Smooth muscle cell (in vitro differentiated cells): ENCODE measurements at regions not wholly inside any gene's neighbourhood (a gene's known extent, or its start where the extent isn't known, plus 50 kb on each side); places are given as distances from the start of the nearest gene placed in this dataset.

Experiments used
- DNase-seq: peaks from one replicate; lab custom pipeline; 2025; ENCODE audit not compliant: unreplicated experiment; lab: John Stamatoyannopoulos, UW
- H2AFZ ChIP-seq: fragments of 200-600 bp; sonication (generic); 2 replicates; pipeline ENCODE4 v1.6.0; 2016; ENCODE audit warnings: antibody characterized with exemption, low read depth, mild to moderate bottlenecking
- H3F3A ChIP-seq: fragments of 200-600 bp; sonication (generic); 2 replicates; pipeline ENCODE4 v1.6.0; 2017; ENCODE audit warnings: antibody characterized with exemption, low read depth
- H3K27ac ChIP-seq: fragments of 200-600 bp; sonication (generic); 2 replicates; pipeline ENCODE4 v1.5.1; 2016; ENCODE audit warnings: low read depth, mild to moderate bottlenecking
- H3K27me3 ChIP-seq: fragments of 200-600 bp; sonication (generic); 2 replicates; pipeline ENCODE4 v1.6.1; 2016; ENCODE audit warnings: low read depth, mild to moderate bottlenecking
- H3K36me3 ChIP-seq: fragments of 200-600 bp; sonication (generic); 2 replicates; pipeline ENCODE4 v1.5.1; 2016; ENCODE audit warnings: low read depth
- H3K4me1 ChIP-seq: fragments of 200-600 bp; sonication (generic); 2 replicates; pipeline ENCODE4 v1.5.1; 2016; ENCODE audit warnings: low read depth
- H3K4me2 ChIP-seq: fragments of 200-600 bp; sonication (generic); 2 replicates; pipeline ENCODE4 v1.6.0; 2016; ENCODE audit warnings: mild to moderate bottlenecking
- H3K4me3 ChIP-seq: fragments of 200-600 bp; sonication (generic); 2 replicates; pipeline ENCODE4 v1.5.1; 2016; ENCODE audit warnings: mild to moderate bottlenecking
- H3K79me2 ChIP-seq: fragments of 200-600 bp; sonication (generic); 2 replicates; pipeline ENCODE4 v1.6.0; 2016; ENCODE audit warnings: low read depth, mild to moderate bottlenecking
- H3K9ac ChIP-seq: fragments of 200-600 bp; sonication (generic); 2 replicates; pipeline ENCODE4 v1.6.0; 2016; ENCODE audit warnings: low read depth
- H3K9me3 ChIP-seq: fragments of 200-600 bp; sonication (generic); replicated peaks from 2 replicates; pipeline ENCODE4 v1.5.1; 2016; ENCODE audit warnings: low read depth
- H4K20me1 ChIP-seq: fragments of 200-600 bp; sonication (generic); 2 replicates; pipeline ENCODE4 v1.6.0; 2016; ENCODE audit warnings: low read depth
- WGBS: methylation state at CpG from one replicate; pipeline ENCODE4 v1.1.7; 2016; ENCODE audit warnings: low lambda C conversion rate; 5-methylcytosine and 5-hydroxymethylcytosine counted together
- TF ChIP-seq, protein P1 (sequence below): fragments of 200-600 bp; sonication (generic); IDR thresholded peaks from 2 replicates; pipeline ENCODE4 v1.5.1; 2017; ENCODE audit warnings: borderline replicate concordance, mild to moderate bottlenecking, antibody characterized with exemption; ENCODE audit not compliant: insufficient read depth, poor library complexity, severe bottlenecking

DNA sequence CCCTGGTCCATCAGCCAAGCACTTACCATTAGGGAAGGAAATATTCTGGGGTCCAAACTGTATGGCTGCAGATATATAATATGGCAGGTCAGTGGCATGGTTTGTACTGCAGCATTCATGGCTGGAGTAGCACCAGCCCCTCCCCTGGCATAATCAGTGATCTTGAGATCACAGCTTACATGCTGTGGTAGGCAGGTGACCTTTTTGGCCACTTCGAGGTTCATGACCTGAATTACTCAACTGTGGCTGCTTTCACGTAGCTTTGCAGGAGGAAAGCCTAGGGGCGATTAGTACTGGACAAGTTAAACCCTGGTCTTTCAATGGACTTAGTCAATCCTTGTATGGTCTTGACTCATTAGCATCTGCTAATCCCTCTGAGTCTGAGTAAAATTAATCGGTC lies 169.8 kb downstream of the SPRY2 start:
- WGBS = 59% methylated on average over 4 of the region's 4 CpGs
- H3K9ac ChIP-seq = no peak overlapping the region
- TF ChIP-seq, protein P1, sequence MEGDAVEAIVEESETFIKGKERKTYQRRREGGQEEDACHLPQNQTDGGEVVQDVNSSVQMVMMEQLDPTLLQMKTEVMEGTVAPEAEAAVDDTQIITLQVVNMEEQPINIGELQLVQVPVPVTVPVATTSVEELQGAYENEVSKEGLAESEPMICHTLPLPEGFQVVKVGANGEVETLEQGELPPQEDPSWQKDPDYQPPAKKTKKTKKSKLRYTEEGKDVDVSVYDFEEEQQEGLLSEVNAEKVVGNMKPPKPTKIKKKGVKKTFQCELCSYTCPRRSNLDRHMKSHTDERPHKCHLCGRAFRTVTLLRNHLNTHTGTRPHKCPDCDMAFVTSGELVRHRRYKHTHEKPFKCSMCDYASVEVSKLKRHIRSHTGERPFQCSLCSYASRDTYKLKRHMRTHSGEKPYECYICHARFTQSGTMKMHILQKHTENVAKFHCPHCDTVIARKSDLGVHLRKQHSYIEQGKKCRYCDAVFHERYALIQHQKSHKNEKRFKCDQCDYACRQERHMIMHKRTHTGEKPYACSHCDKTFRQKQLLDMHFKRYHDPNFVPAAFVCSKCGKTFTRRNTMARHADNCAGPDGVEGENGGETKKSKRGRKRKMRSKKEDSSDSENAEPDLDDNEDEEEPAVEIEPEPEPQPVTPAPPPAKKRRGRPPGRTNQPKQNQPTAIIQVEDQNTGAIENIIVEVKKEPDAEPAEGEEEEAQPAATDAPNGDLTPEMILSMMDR = no peak
- no peaks in the 10 kb centered on the region for H3K27me3 ChIP-seq
- H3K36me3 ChIP-seq = no peaks in the 10 kb centered on the region
- no peaks in the 10 kb centered on the region for H3K79me2 ChIP-seq
- H2AFZ ChIP-seq = no peak overlapping the region
- no peak overlapping the region for H3K27ac ChIP-seq
- H3K9me3 ChIP-seq = no peaks in the 10 kb centered on the region
- no peak overlapping the region for H3K4me2 ChIP-seq
- no peaks in the 10 kb centered on the region for H4K20me1 ChIP-seq
- H3K4me3 ChIP-seq = no peak overlapping the region
- H3K4me1 ChIP-seq = peaks cover 7% of the 10 kb centered on the region
- DNase-seq = no peak
- H3F3A ChIP-seq = no peaks in the 10 kb centered on the region

DNA sequence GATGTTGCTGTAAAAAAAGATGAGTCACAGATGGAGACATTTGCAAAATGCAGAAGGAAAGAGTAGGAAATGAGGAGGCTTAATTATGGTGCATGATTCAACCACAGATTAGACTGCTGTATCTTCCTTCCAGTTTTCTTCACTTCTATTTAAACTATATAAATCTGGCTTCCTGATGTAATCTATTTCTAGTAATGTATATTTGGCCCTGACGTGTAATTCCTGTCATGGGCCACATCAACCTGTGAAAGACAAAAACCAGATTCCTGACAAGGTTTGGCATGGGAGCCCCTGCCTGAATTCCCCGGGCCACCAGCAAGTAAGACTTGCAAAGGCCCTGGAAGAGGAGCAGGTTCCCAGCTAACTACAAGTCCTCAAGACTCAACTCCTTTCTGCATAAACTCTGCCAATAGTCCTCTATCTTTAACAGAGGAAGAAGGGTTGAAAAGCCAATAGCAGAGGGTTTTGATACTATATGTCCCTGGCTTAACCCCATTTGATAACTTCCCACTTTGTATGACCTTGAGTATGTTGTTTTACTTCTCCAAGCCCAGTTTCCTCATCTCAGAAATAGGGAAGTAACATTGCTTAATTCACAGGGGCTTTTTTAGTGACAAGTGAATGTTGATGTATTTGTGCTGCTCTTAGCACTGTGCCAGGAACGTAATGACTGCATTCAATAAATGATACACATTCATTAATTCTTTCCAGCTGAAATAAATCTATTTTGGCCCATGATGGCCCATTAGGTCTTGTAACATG lies 172.7 kb downstream of the SPRY2 start:
- Histone ChIP-seq H3K36me3 (no peaks in the 10 kb centered on the region), H3K27ac (peak overlapping the region; percentile 37), H3K4me3 (no peak overlapping the region), H4K20me1 (no peaks in the 10 kb centered on the region), H3K27me3 (no peaks in the 10 kb centered on the region), H3K9me3 (no peaks in the 10 kb centered on the region), H3K9ac (no peak overlapping the region), H3K4me1 (peaks cover 7% of the 10 kb centered on the region), H3K4me2 (peak overlapping the region; percentile 24), H3K79me2 (no peaks in the 10 kb centered on the region), H3F3A (no peaks in the 10 kb centered on the region), H2AFZ (no peak overlapping the region)
- DNase-seq = peak; percentile 0
- WGBS = 29% methylated on average over 3 of the region's 3 CpGs
- TF ChIP-seq, protein P1 = no peak

DNA sequence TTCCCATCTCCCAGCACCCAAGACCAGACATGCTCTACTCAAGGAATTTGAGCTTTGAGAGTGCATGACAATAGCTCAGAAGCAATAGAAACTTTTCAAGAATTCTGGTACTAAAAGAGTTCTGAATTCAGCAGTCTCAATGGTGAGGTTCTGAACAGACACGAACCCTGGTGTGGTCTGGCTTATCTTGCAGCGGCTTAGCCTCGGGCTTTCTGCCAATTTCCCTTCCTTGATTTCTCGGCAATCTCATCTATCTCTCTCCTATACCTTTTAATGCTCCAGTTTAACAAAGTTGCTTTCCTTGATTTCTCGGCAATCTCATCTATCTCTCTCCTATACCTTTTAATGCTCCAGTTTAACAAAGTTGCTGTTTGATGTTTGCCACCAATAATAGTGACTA lies 174.6 kb downstream of the SPRY2 start:
- H3K27me3 ChIP-seq = no peaks in the 10 kb centered on the region
- TF ChIP-seq, protein P1 = no peak
- no peak overlapping the region for H3K27ac ChIP-seq
- 58% methylated on average over 5 of the region's 5 CpGs for WGBS
- H3F3A ChIP-seq = no peaks in the 10 kb centered on the region
- no peaks in the 10 kb centered on the region for H4K20me1 ChIP-seq
- no peak overlapping the region for H3K4me2 ChIP-seq
- H3K79me2 ChIP-seq = no peaks in the 10 kb centered on the region
- H3K36me3 ChIP-seq = no peaks in the 10 kb centered on the region
- H3K9me3 ChIP-seq = no peaks in the 10 kb centered on the region
- H3K4me3 ChIP-seq = no peak overlapping the region
- DNase-seq = no peak
- peaks cover 7% of the 10 kb centered on the region for H3K4me1 ChIP-seq
- no peak overlapping the region for H3K9ac ChIP-seq
- no peak overlapping the region for H2AFZ ChIP-seq

DNA sequence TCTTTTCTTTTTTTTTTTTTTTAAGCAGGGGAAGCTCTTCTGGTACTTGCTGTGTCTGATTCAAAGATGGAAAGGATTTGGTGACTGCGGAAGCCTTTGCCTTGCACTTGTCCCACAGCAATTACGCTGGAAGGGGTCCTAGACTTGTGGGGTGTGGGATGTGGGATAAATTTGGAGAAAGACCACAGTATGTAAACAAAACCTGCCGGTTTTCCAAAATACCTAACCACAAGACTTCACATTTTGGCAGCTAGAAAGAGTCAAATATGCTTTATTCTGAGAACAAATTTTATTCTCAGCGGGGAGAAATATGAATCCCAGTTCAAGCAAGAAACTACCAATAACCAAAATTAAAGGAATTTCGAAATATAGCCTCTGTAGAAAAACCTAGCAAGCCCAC lies 176.5 kb downstream of the SPRY2 start:
- no peaks in the 10 kb centered on the region for H3F3A ChIP-seq
- H3K4me2 ChIP-seq = no peak overlapping the region
- no peak for DNase-seq
- TF ChIP-seq, protein P1 = no peak
- no peak overlapping the region for H2AFZ ChIP-seq
- no peak overlapping the region for H3K4me3 ChIP-seq
- H3K9ac ChIP-seq = no peak overlapping the region
- no peaks in the 10 kb centered on the region for H4K20me1 ChIP-seq
- no peaks in the 10 kb centered on the region for H3K9me3 ChIP-seq
- H3K27ac ChIP-seq = no peak overlapping the region
- 87% methylated on average over 5 of the region's 5 CpGs for WGBS
- H3K4me1 ChIP-seq = no peaks in the 10 kb centered on the region
- H3K27me3 ChIP-seq = no peaks in the 10 kb centered on the region
- H3K79me2 ChIP-seq = no peaks in the 10 kb centered on the region
- H3K36me3 ChIP-seq = no peaks in the 10 kb centered on the region
